KMS-11 (cell line): ENCODE measurements at regions not wholly inside any gene's neighbourhood (a gene's known extent, or its start where the extent isn't known, plus 50 kb on each side); places are given as distances from the start of the nearest gene placed in this dataset.

Source experiments
- H2AFZ ChIP-seq: fragments of 200-600 bp; sonication (generic); 2 replicates; pipeline ENCODE4 v1.6.1; 2016; ENCODE audit warnings: antibody characterized with exemption, mixed run types, low read depth
- H3K27ac ChIP-seq: fragments of 200-600 bp; sonication (generic); 2 replicates; pipeline ENCODE4 v1.6.1; 2016; ENCODE audit warnings: mild to moderate bottlenecking, mixed run types
- H3K27me3 ChIP-seq: fragments of 200-600 bp; sonication (generic); 2 replicates; pipeline ENCODE4 v1.6.1; 2017; ENCODE audit warnings: mild to moderate bottlenecking, low read depth, mixed run types, moderate library complexity; ENCODE audit not compliant: insufficient read depth
- H3K36me3 ChIP-seq: fragments of 200-600 bp; sonication (generic); 2 replicates; pipeline ENCODE4 v1.6.1; 2017; ENCODE audit warnings: mild to moderate bottlenecking, mixed run types; ENCODE audit not compliant: insufficient read depth
- H3K4me1 ChIP-seq: fragments of 200-600 bp; sonication (generic); 2 replicates; pipeline ENCODE4 v1.6.1; 2016; ENCODE audit warnings: mild to moderate bottlenecking, low read depth, mixed run types; ENCODE audit not compliant: poor library complexity, severe bottlenecking
- H3K4me2 ChIP-seq: fragments of 200-600 bp; sonication (generic); 2 replicates; pipeline ENCODE4 v1.7.0; 2016; ENCODE audit warnings: mild to moderate bottlenecking, mixed run types
- H3K4me3 ChIP-seq: fragments of 200-600 bp; sonication (generic); IDR thresholded peaks from 2 replicates; pipeline ENCODE4 v1.6.1; 2017; ENCODE audit warnings: low read depth, low read length, mixed read lengths; ENCODE audit not compliant: insufficient read depth
- H3K79me2 ChIP-seq: fragments of 200-600 bp; sonication (generic); 2 replicates; pipeline ENCODE4 v1.6.1; 2016; ENCODE audit warnings: low read depth, mixed run types; ENCODE audit not compliant: insufficient read depth
- H3K9ac ChIP-seq: fragments of 200-600 bp; sonication (generic); 2 replicates; pipeline ENCODE4 v1.6.1; 2016; ENCODE audit warnings: mild to moderate bottlenecking, mixed run types
- H4K20me1 ChIP-seq: fragments of 200-600 bp; sonication (generic); 2 replicates; pipeline ENCODE4 v1.6.1; 2016; ENCODE audit warnings: mild to moderate bottlenecking, mixed run types; ENCODE audit not compliant: insufficient read depth
- TF ChIP-seq, protein P1 (sequence below): fragments of 200-600 bp; sonication (generic); conservative IDR thresholded peaks from 2 replicates; pipeline ENCODE4 v1.6.1; 2017; ENCODE audit warnings: low read depth, mild to moderate bottlenecking, antibody characterized with exemption, low read length, moderate library complexity, mixed read lengths

DNA sequence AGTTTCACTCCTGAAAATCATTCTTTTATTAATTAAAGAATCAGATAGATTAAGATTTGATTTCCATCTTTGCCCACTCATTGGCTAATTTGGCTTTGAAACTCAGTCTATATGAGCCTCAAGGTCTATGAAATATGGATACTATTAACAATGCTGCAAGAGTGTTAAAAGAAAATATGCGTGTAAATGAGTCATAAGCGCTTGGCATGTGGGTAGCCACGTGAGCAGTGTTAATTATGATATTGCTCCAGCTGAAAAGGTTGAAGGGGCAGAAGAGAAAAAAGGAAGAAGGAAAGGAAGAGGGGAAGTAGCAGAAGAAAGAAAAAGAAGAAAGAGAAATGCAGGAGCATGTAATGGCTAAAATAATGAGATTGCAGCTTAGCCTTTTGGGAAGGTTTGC, 151.4 kb downstream of the CHRM3 start:
- TF ChIP-seq, protein P1, sequence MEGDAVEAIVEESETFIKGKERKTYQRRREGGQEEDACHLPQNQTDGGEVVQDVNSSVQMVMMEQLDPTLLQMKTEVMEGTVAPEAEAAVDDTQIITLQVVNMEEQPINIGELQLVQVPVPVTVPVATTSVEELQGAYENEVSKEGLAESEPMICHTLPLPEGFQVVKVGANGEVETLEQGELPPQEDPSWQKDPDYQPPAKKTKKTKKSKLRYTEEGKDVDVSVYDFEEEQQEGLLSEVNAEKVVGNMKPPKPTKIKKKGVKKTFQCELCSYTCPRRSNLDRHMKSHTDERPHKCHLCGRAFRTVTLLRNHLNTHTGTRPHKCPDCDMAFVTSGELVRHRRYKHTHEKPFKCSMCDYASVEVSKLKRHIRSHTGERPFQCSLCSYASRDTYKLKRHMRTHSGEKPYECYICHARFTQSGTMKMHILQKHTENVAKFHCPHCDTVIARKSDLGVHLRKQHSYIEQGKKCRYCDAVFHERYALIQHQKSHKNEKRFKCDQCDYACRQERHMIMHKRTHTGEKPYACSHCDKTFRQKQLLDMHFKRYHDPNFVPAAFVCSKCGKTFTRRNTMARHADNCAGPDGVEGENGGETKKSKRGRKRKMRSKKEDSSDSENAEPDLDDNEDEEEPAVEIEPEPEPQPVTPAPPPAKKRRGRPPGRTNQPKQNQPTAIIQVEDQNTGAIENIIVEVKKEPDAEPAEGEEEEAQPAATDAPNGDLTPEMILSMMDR: no peak
- H3K4me2 ChIP-seq: no peak overlapping the region

DNA sequence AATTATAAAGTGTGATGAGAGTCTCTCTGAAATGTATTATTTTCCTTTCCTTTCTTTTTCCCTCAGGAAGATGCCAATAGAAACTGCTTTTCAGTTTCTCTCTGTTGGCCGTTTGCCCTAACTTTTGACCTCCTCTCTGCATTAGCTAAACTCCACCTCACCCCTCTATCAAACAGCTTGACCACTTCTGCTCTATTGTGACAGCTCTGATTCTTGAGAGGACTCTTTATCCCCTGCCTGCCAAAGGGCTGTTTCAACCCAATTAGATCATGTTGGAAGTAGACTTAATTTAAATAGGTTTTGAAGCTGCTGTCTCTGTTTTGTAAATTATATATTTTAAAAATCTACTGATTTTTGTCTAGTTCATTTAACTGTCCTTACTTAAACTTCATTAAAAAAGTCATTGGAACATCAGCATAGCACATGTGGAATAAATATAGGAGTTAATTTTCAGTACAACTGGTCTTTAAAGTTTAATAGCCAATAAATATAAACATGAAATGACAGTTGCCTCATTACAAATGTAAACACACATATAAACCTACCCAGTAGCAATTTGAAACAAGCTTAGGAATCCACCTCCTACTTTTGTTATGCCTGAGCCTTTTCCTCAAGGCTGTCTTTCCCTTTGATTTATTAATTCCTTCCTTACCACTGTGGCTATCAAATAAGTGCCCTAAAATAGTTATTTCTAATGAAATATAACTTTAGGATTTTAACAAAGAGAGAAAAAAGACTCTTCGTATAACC, 152.0 kb downstream of the CHRM3 start:
- H2AFZ ChIP-seq: no peak overlapping the region
- TF ChIP-seq, protein P1: no peak

More for the DNA sequence above, 151.4 kb downstream of the CHRM3 start:
- no peak overlapping the region for H3K27ac ChIP-seq
- H4K20me1 ChIP-seq: no peaks in the 10 kb centered on the region
- no peak overlapping the region for H3K4me3 ChIP-seq
- no peak overlapping the region for H3K9ac ChIP-seq
- H3K36me3 ChIP-seq: no peaks in the 10 kb centered on the region
- H3K27me3 ChIP-seq: no peaks in the 10 kb centered on the region
- H3K4me1 ChIP-seq: no peaks in the 10 kb centered on the region
- no peak overlapping the region for H2AFZ ChIP-seq
- H3K79me2 ChIP-seq: no peaks in the 10 kb centered on the region

DNA sequence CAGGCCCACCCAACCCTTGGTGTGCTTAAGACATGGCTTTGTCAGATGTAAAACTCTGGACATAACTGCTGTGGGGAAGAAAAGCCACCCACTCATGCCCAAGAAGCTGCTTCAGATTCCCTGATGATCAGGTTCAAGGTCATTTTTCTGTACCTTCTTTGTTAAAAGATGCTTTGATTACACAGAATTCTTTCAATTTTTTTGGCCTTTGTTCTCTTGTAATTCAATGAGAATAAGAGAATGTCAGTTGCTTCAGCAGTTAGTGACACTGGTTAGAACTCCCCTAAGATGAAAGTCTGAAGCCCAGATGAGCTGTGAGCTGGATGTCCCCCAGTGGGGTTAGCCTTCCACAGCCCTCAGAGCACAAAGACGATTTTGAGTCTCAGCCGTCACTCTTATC, 152.7 kb downstream of the CHRM3 start:
- Histone ChIP-seq H3K4me2 (no peak overlapping the region), H3K27ac (no peak overlapping the region), H2AFZ (no peak overlapping the region)

More for the DNA sequence above, 152.0 kb downstream of the CHRM3 start:
- H3K9ac ChIP-seq: no peak overlapping the region
- H3K4me1 ChIP-seq: no peaks in the 10 kb centered on the region
- H3K27me3 ChIP-seq: no peaks in the 10 kb centered on the region
- no peak overlapping the region for H3K27ac ChIP-seq
- no peaks in the 10 kb centered on the region for H3K36me3 ChIP-seq
- H3K4me3 ChIP-seq: no peak overlapping the region
- H3K79me2 ChIP-seq: no peaks in the 10 kb centered on the region
- no peaks in the 10 kb centered on the region for H4K20me1 ChIP-seq
- H3K4me2 ChIP-seq: no peak overlapping the region

DNA sequence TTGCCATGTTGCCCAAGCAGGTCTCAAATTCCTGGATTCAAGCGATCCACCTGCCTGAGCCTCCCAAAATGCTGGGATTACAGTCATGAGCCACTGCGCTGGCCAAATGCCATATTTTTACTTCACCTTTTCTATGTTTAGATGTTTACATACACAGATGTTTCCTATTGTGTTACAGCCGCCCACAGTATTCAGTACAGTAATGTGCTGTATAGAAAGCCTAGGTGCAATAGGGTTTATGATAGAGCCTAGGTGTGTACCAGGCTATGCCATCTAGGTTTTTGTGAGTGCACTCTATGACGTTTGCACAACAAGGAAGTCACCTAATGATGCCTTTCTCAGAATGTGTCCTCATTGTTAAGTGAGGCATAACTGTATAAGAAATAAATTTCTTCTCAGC, 153.4 kb downstream of the CHRM3 start:
- H3K4me2 ChIP-seq: no peak overlapping the region
- no peak overlapping the region for H3K4me3 ChIP-seq

More for the DNA sequence above, 152.7 kb downstream of the CHRM3 start:
- Histone ChIP-seq H3K4me1 (no peaks in the 10 kb centered on the region), H3K27me3 (no peaks in the 10 kb centered on the region), H3K36me3 (no peaks in the 10 kb centered on the region), H3K9ac (no peak overlapping the region), H3K4me3 (no peak overlapping the region), H3K79me2 (no peaks in the 10 kb centered on the region), H4K20me1 (no peaks in the 10 kb centered on the region)
- TF ChIP-seq, protein P1: no peak

More for the DNA sequence above, 153.4 kb downstream of the CHRM3 start:
- Histone ChIP-seq H3K4me1 (no peaks in the 10 kb centered on the region), H3K27me3 (no peaks in the 10 kb centered on the region), H4K20me1 (no peaks in the 10 kb centered on the region), H3K79me2 (no peaks in the 10 kb centered on the region), H2AFZ (no peak overlapping the region), H3K9ac (no peak overlapping the region), H3K27ac (no peak overlapping the region), H3K36me3 (no peaks in the 10 kb centered on the region)
- TF ChIP-seq, protein P1: no peak
